CD4-positive, alpha-beta T cell treated with Interleukin-4 for 4 hours (primary cell): ENCODE measurements at regions not wholly inside any gene's neighbourhood (a gene's known extent, or its start where the extent isn't known, plus 50 kb on each side); places are given as distances from the start of the nearest gene placed in this dataset.
"Not testable (repeated sequence)": the region's sequence is repeated elsewhere in the genome, so short reads cannot be mapped to it uniquely, and the experiment has no call there.

Source experiments
- DNase-seq: peaks from one replicate; pipeline ENCODE4 v3.0.0-alpha.2; 2020

DNA sequence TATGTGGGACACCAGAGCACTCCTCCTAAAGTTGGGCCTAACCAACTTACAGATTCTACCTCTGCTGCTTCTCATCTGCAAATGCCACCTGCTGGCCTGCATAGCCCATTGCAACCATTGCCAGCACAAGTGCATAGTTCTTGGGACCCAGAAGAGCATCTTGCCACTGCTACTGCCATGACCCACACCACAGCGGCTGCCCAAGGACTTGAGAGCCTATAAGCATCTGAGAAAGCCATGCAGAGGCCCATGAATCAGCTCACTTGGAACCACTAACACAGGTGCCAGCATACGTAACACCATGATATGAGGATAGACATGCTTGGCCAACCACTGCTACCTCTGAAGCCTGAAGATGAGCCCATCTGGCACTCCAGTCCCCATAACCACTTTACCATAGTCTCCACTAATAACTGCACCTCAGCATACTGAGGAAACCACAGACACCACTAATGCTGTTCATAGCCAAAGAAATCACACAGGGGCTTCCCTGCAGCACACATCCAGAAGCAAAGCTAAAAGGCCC, 258.1 kb upstream of the AGTR2 start:
- DNase-seq: no peak

- no peak for DNase-seq
Measured at GRCh38 chrX:115913575-115913974, 257.0 kb upstream of the AGTR2 start.

DNA sequence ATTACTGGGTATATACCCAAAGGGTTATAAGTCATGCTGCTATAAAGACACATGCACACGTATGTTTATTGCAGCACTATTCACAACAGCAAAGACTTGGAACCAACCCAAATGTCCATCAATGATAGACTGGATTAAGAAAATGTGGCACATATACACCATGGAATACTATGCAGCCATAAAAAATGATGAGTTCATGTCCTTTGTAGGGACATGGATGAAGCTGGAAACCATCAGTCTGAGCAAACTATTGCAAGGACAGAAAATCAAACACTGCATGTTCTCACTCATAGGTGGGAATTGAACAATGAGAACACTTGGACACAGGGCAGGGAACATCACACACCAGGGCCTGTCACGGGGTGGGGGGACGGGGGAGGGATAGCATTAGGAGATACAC, 254.9 kb upstream of the AGTR2 start:
- not testable (repeated sequence) for DNase-seq

DNA sequence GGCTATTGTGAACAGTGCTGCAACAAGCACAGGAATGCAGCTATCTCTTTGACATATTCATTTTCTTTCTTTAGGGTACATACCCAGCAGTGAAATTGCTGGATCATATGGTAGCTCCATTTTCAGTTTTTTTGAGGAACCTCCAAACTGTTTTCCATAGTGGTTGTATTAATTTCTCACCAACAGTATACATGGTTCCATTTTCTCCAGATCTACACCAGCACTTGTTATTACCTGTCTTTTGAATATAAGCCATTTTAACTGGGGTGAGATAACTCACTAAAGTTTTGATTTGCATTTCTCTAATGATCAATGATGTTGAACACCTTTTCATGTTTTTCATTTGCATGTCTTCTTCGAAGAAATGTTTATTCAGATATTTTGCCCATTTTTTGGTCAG, 241.1 kb upstream of the AGTR2 start:
- no peak for DNase-seq

GRCh38 chrX:115936008-115936407, 234.5 kb upstream of the AGTR2 start:
- no peak for DNase-seq

GRCh38 chrX:115939070-115939469, 231.5 kb upstream of the AGTR2 start:
- no peak for DNase-seq

GRCh38 chrX:115939636-115940160, 230.8 kb upstream of the AGTR2 start:
- no peak for DNase-seq

- DNase-seq: no peak
Measured at GRCh38 chrX:115940348-115940747, 230.2 kb upstream of the AGTR2 start.

- DNase-seq: peak; percentile 0
Measured at GRCh38 chrX:115940888-115941332, 229.6 kb upstream of the AGTR2 start.

DNA sequence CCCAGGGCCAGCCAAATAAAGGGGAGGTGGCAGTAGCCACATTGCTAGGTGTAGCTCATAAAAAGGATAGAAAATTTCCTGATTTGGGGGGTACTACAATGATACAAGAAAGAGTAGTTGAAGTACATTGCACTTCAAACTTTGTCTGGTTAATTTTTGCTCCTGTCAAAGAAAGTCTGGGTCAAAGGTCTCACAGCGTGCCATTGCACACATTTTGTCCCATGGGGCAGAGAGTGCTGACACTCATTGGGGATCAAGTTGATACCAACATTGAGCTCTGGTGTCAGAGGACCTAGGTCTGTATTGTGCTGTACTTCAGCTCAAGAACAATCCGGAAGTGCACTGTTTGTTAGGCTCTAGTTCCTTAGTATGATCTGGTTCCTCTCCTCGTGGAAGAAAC, 229.2 kb upstream of the AGTR2 start:
- DNase-seq: no peak

DNA sequence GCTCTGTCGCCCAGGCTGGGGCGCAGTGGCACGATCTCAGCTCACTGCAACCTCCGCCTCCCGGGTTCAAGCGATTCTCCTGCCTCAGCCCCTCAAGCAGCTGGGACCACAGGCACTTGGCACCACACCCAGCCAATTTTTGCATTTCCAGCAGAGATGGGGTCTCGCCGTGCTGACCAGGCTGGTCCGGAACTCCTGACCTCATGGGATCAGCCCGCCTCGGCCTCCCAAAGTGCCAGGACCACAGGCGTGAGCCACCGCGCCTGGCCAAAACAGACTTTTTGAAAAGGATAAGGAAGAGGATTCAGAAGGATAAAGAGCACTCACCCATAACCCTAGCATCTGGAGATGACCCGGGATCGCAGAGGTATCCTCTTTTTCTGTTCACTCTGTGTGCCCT, 224.5 kb upstream of the AGTR2 start:
- no peak for DNase-seq

DNA sequence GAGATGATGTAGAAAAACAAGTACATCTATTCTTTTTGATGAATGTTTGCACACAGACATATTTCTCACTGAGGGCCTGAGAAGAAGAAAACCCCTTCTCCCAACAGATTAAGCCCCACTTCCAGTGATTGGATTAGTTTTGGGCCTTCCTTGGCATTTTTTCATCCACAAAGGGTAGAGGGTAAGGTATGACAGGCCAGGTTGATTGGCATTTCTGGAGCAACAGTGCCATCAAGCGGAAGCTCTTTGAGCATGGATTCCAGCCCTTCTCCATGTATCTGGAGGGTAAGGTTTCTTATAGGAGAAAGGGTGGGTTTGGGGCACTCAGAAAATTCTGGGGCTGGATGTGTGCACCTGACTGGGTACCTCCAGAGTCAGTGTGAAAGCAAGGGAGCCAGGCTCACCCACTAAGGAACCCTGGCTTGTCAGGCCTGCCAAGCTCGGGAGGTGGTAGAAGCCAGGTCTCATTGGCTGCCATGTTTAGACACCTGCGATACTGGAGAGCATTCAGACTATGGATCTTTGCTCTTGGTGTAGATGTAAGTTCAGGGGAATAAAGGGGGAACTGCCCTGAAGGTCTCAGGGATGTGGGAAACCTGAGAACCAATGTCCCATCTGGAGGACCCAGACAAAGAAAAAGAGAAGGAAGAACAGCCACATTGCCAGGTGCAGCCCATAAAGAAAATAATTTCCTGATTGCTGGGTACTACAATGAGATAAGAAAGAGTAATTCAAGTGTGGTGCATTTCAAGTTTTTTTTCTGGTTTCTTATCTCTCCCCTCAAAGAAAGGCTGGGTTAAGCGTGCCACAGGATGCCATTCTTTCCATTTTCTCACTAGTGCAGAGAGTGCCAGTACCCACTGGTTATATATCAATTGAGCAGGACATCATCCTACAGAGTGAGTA, 222.3 kb upstream of the AGTR2 start:
- no peak for DNase-seq

DNA sequence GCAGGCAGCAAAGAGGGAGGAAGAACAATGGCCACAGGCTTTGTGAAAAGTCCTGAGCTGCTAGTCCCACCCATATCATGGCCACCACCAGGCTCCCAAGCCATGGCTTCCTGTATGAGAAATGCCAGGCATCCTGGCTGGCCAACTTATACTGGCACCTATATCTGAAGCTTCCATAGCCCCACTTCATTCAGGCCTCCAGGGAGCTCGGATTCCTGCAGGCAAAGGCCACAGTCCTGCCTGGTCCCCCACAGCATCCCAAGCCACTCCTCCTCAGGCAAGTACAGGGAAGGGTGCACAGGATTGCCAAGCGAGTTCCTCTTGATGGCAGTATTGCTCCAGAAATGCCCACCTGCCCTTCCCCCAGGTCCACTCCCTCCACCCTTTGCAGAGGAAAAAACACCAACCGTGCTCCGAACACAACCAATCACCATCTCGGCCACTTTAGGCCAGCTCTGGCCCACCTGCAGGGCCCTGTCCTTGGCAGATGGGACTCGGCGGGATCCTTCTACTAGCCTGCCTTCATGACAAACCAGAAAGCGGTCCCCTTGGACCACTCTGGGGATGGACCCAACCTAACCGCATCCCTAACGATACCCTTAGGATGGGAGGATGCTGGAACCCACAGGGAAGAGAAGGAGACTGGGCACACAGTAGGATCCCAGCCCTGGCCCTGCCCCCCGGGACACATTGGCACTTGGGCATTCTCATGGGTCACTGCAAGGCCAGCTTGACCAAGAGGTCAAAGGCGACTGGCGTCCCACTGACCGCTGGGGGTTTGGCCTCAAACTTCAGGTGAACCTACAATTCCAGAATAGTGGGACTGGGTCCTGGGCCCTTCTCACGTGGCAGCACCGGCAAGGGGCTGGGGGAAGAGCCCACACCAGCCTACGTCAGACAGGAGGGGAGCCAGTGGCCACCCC, 220.4 kb upstream of the AGTR2 start:
- no peak for DNase-seq

DNA sequence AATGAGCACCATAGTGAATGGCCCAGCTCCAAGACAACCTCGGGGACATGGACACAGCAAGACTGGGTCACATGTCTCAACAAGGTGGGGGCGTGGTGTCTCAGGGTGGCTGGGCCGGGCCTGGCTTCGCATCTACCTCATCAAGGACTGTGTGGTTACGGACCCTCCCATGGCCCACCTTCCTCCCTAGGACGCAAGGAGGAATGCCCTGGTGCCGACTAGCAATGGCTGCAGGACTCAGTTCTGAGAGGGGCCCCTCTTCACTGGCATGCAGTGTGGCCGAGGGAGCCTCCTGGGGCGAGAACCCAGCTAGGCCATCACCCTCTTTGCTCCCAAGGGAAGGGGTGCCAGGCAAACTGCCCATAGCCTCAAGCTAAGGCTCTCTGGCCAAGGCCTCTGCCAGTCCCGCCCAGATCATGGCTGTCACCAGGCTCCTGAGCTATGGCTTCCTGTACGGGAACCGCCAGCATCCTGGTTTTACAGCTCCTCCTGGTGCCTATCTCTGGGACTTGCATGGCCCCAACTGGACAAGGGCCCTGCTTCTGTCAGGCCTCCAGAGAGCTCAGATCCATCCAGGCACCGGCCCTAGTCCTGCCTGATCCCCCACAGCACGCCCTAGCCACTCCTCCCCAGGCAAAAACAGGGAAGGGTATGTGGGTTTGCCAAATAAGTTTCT, 218.0 kb upstream of the AGTR2 start:
- no peak for DNase-seq

DNA sequence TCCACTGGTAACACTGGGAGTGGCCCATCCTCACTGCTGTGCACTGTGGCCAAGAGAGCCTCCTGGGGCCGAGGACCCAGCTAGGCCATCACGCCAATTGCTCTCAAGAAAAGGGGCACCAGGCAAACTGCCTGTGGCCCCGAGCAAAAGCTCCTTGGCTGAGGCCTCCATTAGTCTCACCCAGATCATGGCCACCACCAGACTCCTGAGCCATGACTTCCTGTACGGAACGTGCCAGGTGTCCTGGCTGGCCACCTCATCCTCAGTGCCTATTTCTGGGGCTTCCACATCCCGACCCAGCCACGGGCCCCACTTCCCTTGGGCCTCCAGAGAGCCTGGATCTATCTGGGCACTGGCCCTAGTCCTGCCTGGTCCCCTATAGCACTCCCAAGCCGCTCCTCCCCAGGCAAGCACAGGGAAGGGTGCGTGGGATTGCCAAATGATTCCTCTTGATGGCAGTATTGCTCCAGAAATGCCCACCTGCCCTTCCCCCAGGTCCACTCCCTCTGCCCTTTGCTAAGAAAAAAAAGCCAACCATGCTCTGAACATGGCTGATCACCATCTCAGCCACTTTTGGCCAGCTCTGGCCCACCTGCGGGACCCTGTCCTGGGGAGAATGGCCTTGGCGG, 212.6 kb upstream of the AGTR2 start:
- DNase-seq: no peak

- DNase-seq: no peak
Measured at GRCh38 chrX:115958687-115959359, 211.7 kb upstream of the AGTR2 start.

GRCh38 chrX:115960440-115961084, 210.0 kb upstream of the AGTR2 start:
- no peak for DNase-seq

- no peak for DNase-seq
Measured at GRCh38 chrX:115966920-115967319, 203.6 kb upstream of the AGTR2 start.

DNA sequence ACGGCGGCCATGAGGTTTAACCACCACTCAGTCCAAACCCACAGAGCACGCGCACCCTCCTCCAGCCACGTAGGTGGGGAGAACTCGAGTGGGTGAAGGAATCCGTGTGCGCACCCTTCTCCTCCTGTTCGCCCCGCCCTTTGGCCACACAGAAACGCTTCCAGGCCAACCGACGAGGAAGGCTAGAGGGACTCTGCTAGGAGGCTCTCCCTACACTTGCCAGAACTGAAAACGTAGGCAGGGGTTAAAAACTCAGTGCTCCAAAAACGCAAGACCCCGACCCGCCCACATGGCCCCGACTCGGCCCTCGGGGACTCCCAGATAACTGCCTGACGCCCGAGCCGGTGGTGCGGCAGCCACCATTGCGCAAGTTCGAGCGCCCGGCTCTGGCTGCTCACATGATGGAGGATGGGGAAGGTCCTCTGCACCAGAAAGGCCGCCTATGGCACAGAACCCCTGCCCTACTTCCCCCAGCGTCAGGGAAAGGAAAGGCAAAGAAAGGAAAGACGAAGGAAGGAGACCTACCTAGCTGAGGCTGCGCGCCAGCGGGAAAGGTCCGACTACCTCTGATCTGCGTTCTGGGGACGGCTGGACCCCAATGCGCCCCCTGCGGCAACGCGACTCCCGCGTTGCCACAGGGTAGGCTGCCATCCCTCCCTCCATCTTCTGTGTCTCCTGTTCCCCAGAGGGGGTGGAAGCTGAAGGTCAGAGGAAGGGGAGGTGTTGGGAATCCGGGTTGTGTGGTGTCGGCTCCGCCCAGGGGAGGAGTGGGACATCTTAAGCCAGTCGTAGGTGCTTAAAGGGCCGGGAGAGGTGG, 201.9 kb upstream of the AGTR2 start:
- no peak for DNase-seq

- DNase-seq: no peak
Measured at GRCh38 chrX:115970718-115971117, 199.8 kb upstream of the AGTR2 start.
